ENCODE measurements at regions not wholly inside any gene's neighbourhood (a gene's known extent, or its start where the extent isn't known, plus 50 kb on each side); places are given as distances from the start of the nearest gene placed in this dataset.
"Not testable (repeated sequence)": the region's sequence is repeated elsewhere in the genome, so short reads cannot be mapped to it uniquely, and the experiment has no call there.

- Histone ChIP-seq H2AFZ (ENCODE audit: low read length) (no peak overlapping the region), H4K5ac (ENCODE audit: insufficient read length, low read depth, low read length) (no peak overlapping the region), H3K9ac (ENCODE audit: extremely low read depth, insufficient read length, low read length) (no peak overlapping the region), H4K8ac (replicated peaks; ENCODE audit: insufficient read length, low read depth, low read length) (no peak overlapping the region), H3K23ac (ENCODE audit: insufficient read length, low read depth, low read length) (no peak overlapping the region), H3K27ac (ENCODE audit: insufficient read length, low read depth, low read length) (no peak overlapping the region), H2BK120ac (ENCODE audit: low read depth, low read length, poor library complexity, severe bottlenecking) (no peak overlapping the region), H3T11ph (ENCODE audit: low read length) (no peak overlapping the region), H3K18ac (ENCODE audit: insufficient read length, low read depth, low read length) (no peak overlapping the region), H3K4ac (ENCODE audit: low read depth, low read length) (no peak overlapping the region), H3K56ac (ENCODE audit: insufficient read length, low read depth, low read length) (no peak overlapping the region), H2BK15ac (ENCODE audit: low read depth, low read length) (no peak overlapping the region), H3K4me2 (ENCODE audit: insufficient read depth, insufficient read length, low read length) (no peak overlapping the region), H3K4me1 (ENCODE audit: insufficient read depth, low read length) (no peaks in the 10 kb centered on the region), H4K20me1 (ENCODE audit: control insufficient read depth, insufficient read depth, insufficient read length) (no peaks in the 10 kb centered on the region), H3K79me1 (ENCODE audit: insufficient read depth, low read depth, low read length, poor library complexity, severe bottlenecking) (no peaks in the 10 kb centered on the region), H3K79me2 (ENCODE audit: insufficient read depth, low read length) (no peaks in the 10 kb centered on the region), H3K9me3 (ENCODE audit: control insufficient read depth, low read depth, low read length) (no peaks in the 10 kb centered on the region), H3K23me2 (ENCODE audit: insufficient read length, low read depth, low read length, poor library complexity, severe bottlenecking) (no peaks in the 10 kb centered on the region), H4K91ac (ENCODE audit: insufficient read length, low read depth, low read length) (no peak overlapping the region), H2BK20ac (ENCODE audit: low read depth, low read length, poor library complexity, severe bottlenecking) (no peak overlapping the region), H2AK5ac (ENCODE audit: insufficient read length, low read length) (no peak overlapping the region), H2BK5ac (ENCODE audit: insufficient read length, low read length) (no peak overlapping the region), H3K14ac (ENCODE audit: insufficient read depth, low read length) (no peak overlapping the region), H3K27me3 (ENCODE audit: insufficient read depth, low read length) (no peaks in the 10 kb centered on the region), H2BK12ac (ENCODE audit: insufficient read length, low read depth, low read length) (no peak overlapping the region)
- TF ChIP-seq CTCF (conservative IDR thresholded peaks at IDR 0.05), result no peak
- H3K36me3 Mint-ChIP-seq (ENCODE audit: insufficient read depth in 1 of 3, low read depth in 3 of 3), result no peaks in the 10 kb centered on the region
- H3K27ac Mint-ChIP-seq, result no peak overlapping the region; a peak in 1 of 7 replicates
- no peak for DNase-seq
- H3K4me3 Mint-ChIP-seq, result no peak overlapping the region
- WGBS (ENCODE audit: extremely low coverage, insufficient read length, low lambda C conversion rate), result no CpG with 5 or more reads among the region's 5 CpGs
- no peaks in the 10 kb centered on the region for H3K27me3 Mint-ChIP-seq (ENCODE audit: low read depth)
- H3K4me1 Mint-ChIP-seq, result no peaks in the 10 kb centered on the region
- no peaks in the 10 kb centered on the region; a peak in 1 of 5 replicates for H3K9me3 Mint-ChIP-seq
Observed at GRCh38 chr6:14521141-14521540, 403.6 kb downstream of the CD83 start.

GRCh38 chr6:14521861-14522260 lies 404.3 kb downstream of the CD83 start:
- not testable (repeated sequence) for H3K4ac ChIP-seq (ENCODE audit: low read depth, low read length); H3K27me3 ChIP-seq (ENCODE audit: insufficient read depth, low read length); H2BK15ac ChIP-seq (ENCODE audit: low read depth, low read length); H4K20me1 ChIP-seq (ENCODE audit: control insufficient read depth, insufficient read depth, insufficient read length); H2AK5ac ChIP-seq (ENCODE audit: insufficient read length, low read length); H3K27me3 Mint-ChIP-seq (ENCODE audit: low read depth); H3K79me2 ChIP-seq (ENCODE audit: insufficient read depth, low read length); H3K4me3 Mint-ChIP-seq; H3K4me1 ChIP-seq (ENCODE audit: insufficient read depth, low read length); H3K14ac ChIP-seq (ENCODE audit: insufficient read depth, low read length); H3T11ph ChIP-seq (ENCODE audit: low read length); H3K23me2 ChIP-seq (ENCODE audit: insufficient read length, low read depth, low read length, poor library complexity, severe bottlenecking); H3K4me2 ChIP-seq (ENCODE audit: insufficient read depth, insufficient read length, low read length); H3K4me1 Mint-ChIP-seq; H3K9me3 Mint-ChIP-seq; H4K5ac ChIP-seq (ENCODE audit: insufficient read length, low read depth, low read length); H3K9ac ChIP-seq (ENCODE audit: extremely low read depth, insufficient read length, low read length); H3K18ac ChIP-seq (ENCODE audit: insufficient read length, low read depth, low read length); H2BK120ac ChIP-seq (ENCODE audit: low read depth, low read length, poor library complexity, severe bottlenecking); H4K91ac ChIP-seq (ENCODE audit: insufficient read length, low read depth, low read length); H3K9me3 ChIP-seq (ENCODE audit: control insufficient read depth, low read depth, low read length); DNase-seq; H2BK5ac ChIP-seq (ENCODE audit: insufficient read length, low read length); H4K8ac ChIP-seq (replicated peaks; ENCODE audit: insufficient read length, low read depth, low read length); H3K27ac Mint-ChIP-seq; H3K36me3 Mint-ChIP-seq (ENCODE audit: insufficient read depth in 1 of 3, low read depth in 3 of 3); H2BK12ac ChIP-seq (ENCODE audit: insufficient read length, low read depth, low read length); H3K23ac ChIP-seq (ENCODE audit: insufficient read length, low read depth, low read length); H3K56ac ChIP-seq (ENCODE audit: insufficient read length, low read depth, low read length); H2AFZ ChIP-seq (ENCODE audit: low read length); H3K79me1 ChIP-seq (ENCODE audit: insufficient read depth, low read depth, low read length, poor library complexity, severe bottlenecking); H3K27ac ChIP-seq (ENCODE audit: insufficient read length, low read depth, low read length); H2BK20ac ChIP-seq (ENCODE audit: low read depth, low read length, poor library complexity, severe bottlenecking)
- no CpG with 5 or more reads among the region's 11 CpGs for WGBS (ENCODE audit: extremely low coverage, insufficient read length, low lambda C conversion rate)
